NCI-H446 (cell line): ENCODE measurements at regions not wholly inside any gene's neighbourhood (a gene's known extent, or its start where the extent isn't known, plus 50 kb on each side); places are given as distances from the start of the nearest gene placed in this dataset.
A peak's percentile ranks its signal among the peaks of the same experiment; 100 is the strongest.
"Not testable (repeated sequence)": the region's sequence is repeated elsewhere in the genome, so short reads cannot be mapped to it uniquely, and the experiment has no call there.

ENCODE experiments used
- DNase-seq, 2 experiments: peaks; one replicate each; lab custom pipeline; 2025; lab: John Stamatoyannopoulos, UW

- no peak for DNase-seq
These were observed 245.5 kb upstream of the DDHD1 start for GRCh38 chr14:53398616-53399015.

DNA sequence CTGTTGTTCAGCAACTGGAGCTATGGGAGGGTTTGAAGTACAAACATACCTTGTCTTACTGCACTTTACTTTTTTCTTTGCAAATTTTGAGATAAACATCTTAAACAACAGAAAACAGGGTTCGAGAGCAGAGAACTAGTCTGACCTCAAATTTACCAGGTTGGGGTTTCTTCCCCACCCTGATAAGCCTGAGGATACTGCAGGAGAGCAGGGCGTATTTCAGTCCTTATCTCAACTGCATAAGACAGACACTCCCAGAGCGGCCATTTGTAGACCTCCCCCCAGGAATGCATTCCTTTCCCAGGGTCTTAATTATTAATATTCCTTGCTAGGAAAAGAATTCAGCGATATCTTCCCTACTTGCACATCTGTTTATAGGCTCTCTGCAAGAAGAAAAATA, 242.1 kb upstream of the DDHD1 start:
- DNase-seq = not testable (repeated sequence)

DNA sequence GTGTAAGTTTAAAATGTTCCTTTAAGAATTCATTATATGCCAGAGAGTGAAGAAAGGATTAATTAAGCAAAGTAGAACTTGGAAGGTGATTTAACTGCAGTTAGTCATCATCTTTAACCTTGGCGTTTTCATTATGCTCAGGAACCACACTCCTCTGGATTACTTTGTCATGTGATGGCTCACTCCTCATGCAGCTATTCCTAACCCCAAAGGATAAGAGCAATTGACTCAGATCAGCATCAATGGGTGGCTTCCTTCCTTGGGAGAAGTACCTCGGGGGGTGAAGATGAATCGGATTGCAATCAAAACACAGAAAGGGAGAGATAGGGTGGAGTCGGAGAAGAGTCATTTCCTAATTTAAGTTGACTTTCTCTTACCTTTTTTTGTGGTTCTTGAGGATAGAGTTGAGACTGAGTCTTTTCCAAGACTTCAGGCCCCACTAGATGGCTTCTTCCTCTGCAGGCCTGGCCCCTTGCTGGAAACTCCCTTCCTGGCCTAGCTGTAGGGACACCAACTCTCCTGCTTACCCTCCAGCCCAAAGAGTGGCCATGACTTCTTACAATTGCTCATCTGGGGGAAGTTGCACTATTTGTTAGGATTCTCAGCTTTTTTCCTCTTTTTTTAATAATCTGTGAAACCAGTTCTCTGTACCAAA, 238.6 kb upstream of the DDHD1 start:
- no peak for DNase-seq

DNA sequence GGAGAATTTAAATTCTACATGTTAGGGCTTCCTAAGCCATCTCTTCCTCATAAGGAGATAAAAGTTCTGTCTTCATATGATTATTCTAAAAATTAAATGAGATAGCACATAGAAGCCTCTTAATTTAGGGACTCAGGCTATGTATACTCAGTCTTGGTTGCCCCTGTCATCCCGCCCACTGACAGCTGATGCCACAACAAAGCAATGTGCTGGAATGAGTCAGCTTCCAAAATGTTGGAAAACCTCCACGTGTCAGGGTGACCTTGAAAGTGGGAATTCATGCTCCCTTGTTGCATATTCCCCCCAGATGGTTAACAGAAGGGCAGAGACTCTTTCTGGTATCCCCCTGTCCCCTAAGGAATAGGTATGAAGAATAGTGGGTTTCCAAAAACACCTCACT, 238.0 kb upstream of the DDHD1 start:
- peak in 1 of 2 experiments; percentile 42 for DNase-seq

DNA sequence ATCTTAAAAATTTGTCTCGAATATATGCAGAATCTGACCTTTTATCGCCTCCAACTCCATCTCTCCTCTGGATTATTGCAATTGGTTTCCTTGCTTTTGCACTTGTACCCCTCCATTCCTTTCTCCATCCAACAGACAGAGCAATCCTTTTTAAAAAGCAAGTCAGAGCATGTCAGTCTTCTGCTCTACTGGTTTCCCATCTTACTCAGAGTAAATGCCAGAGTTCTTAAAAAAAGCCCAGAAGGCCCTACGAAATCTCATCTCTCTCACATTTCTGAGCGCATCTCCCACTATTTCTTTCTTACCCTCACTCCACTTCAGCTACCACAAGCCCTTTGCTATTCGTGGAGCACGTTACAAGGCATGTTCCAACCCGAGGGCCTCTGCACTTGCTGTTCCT, 236.9 kb upstream of the DDHD1 start:
- no peak for DNase-seq

GRCh38 chr14:53389202-53389601, 236.1 kb upstream of the DDHD1 start:
- no peak for DNase-seq

GRCh38 chr14:53386362-53386761, 233.2 kb upstream of the DDHD1 start:
- no peak for DNase-seq

DNA sequence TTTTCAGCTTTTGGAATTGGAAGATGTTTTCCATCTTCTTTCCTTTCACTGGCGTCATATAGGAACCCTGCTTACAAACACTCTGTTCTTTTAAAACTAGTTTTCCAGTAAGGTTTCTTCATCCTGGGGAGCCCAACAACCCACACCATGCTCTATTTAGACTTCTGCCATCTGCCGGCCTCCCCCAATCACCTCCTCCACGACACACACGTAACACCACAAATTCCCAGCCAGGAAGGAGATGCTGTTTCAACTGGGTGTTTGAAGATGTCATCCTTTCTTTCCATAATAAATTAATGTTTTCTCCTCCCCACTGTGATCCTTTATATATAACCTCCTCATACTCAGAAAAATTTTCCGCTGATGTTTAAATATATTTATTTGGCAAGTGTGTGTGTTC, 231.4 kb upstream of the DDHD1 start:
- DNase-seq = no peak

GRCh38 chr14:53384073-53384472, 230.9 kb upstream of the DDHD1 start:
- no peak for DNase-seq

DNA sequence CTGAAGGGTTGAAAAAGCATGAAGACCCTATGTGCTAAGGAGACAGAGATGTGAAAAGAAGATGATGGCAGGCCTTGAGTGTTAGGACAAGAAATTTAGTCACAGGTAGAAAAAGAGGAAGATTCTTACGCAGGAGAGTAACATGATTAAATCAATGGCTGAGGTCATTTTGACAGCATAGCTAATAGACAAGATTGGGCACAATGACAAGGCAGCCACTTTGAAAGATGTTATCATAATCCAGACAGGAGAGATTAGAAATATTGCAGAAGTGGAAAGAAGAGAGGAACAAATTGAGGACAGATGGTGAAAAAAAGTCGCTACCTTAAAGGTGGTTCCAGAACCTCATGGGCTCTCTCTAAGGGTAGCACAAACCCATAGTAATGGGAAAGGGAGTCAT, 228.8 kb upstream of the DDHD1 start:
- DNase-seq = no peak

DNA sequence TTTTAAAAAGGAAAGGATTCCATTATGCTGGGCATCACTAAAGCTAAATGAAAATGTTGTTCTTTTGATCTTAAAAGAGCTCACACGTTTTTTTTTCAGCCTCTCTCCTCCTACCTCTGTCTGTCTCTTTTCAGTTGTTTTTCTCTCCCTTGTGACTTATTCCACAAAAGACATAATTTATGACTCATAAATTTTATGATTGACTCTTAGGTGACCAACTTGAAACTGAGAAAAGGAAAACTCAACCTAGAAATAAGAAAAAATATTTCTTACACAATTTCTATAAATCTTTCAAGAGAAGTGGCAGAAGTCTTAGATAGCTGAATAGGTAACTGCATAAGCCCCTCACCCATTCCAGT, 227.7 kb upstream of the DDHD1 start:
- DNase-seq = no peak

- DNase-seq = no peak
These were observed 227.1 kb upstream of the DDHD1 start for GRCh38 chr14:53380052-53380866.

GRCh38 chr14:53378142-53378541, 225.0 kb upstream of the DDHD1 start:
- DNase-seq = no peak

DNA sequence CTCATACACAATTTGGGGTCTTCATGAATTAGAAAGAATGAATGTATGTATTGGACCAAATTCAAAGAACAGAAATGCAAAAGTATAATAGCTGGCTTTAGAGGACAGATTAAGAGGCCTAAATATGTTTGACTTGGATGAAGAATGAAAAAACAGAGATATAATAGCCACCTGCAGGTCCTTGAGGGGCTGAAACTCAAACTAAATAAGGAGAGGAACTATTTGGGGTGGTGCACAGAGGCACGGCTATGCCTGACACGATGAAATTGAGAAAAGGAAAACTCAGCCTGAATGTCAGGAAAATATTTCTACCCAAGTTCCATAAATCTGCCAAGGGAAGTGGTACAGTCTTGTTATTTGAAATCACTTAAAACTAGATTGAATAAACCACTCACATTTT, 222.9 kb upstream of the DDHD1 start:
- no peak for DNase-seq

DNA sequence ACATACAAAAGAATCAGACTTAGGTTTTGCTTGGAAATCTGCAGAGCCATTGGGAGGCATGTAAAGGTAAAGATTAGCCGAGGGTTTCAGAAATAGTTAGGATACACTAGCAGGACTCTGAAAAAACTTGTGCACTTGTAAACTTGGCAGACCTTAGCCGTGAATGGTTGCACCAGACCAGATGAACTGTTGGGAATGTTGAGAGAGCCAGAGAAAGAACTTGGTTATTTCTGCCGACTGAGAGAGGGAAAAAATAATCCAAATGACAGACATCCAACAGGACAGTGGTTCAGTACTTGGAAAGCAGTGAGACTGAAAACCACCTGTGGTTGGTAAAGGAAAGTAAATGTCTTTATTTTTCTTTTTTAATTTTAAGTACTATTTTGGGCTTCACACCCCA, 222.5 kb upstream of the DDHD1 start:
- no peak for DNase-seq

DNA sequence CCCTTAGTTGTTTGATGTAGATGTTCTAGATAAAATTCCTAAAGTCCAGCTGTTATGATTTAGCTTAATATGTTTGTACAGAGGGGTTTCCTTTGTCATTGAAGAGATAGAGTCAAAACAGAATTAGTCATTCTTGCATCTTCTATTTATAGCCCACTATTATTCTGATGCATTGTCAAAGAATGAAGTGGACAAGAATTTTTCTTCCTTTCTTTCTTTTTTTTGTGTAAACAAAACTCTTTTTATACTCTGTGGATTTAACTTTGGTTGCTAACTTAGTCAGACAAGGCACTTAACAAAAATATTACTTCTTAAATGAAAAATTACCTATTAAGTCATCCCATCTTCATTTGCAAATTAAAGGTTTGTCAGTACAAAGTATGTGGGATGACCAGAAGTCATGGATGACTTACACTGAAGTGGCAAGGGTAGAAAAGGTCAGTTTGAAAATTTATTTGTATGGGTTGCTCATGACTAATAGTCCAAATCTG, 215.6 kb upstream of the DDHD1 start:
- DNase-seq = no peak

- DNase-seq = no peak
These were observed 214.9 kb upstream of the DDHD1 start for GRCh38 chr14:53368066-53368465.

GRCh38 chr14:53367644-53368026, 214.5 kb upstream of the DDHD1 start:
- no peak for DNase-seq

DNA sequence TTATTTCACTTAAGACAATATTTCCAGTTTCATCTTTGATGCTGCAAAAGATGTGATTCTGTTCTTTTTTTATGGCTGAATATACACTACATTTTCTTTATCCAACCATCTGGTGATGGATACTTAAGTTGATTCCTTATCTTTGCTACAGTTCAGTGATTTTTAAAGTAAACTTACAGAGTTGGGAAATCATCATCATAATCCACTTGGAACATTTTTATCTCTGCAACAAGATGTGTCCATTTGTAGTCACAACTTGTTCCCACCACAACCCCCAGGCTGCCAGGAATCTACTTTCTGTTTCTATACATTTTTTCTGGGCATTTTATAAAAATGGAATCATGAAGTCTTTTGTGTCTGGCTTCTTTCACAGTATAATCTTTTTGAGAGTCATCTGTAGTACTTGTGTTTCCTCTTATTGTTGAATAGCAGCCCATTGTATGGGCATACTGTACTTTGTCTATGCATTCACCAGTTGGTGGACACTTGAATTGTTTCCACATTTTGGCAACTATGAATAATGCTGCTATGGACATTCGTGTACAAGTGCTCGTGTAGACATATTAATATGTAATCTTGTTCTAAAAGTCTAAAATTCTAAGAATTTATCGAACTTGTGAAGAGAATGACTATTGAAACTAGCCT, 212.5 kb upstream of the DDHD1 start:
- DNase-seq = no peak

GRCh38 chr14:53362916-53363315, 209.8 kb upstream of the DDHD1 start:
- not testable (repeated sequence) for DNase-seq

GRCh38 chr14:53360829-53361228, 207.7 kb upstream of the DDHD1 start:
- no peak for DNase-seq

- DNase-seq = no peak
These were observed 205.0 kb upstream of the DDHD1 start for GRCh38 chr14:53358166-53358565.
